Activated CD8-positive, alpha-beta memory T cell treated with anti-CD3 and anti-CD28 coated beads, Interleukin-2, amount 50 U/mL, for 48 hours (primary cell): ENCODE measurements at regions not wholly inside any gene's neighbourhood (a gene's known extent, or its start where the extent isn't known, plus 50 kb on each side); places are given as distances from the start of the nearest gene placed in this dataset.

ENCODE experiments used
- DNase-seq: peaks from one replicate; pipeline ENCODE4 v3.0.0-alpha.2; 2020

DNA sequence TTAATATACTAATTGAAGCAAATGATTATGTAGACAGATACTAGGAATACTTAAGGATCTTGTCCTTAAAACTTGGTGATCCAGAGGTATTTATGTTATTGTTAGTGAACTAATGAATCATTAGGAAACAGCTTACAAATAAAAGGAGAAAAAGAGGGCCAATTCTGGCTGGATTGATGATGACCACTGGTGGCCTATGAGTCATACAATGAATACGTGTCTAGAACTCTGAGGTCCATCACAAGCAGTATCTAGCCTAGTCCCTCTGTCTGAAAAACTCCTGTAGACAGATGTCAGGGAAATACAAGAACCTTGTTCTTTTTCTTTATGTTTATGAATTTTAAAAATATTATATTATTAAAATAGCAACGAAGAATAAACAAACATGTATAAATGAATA is 51.7 kb upstream of the RTL1 start:
- DNase-seq: no peak

DNA sequence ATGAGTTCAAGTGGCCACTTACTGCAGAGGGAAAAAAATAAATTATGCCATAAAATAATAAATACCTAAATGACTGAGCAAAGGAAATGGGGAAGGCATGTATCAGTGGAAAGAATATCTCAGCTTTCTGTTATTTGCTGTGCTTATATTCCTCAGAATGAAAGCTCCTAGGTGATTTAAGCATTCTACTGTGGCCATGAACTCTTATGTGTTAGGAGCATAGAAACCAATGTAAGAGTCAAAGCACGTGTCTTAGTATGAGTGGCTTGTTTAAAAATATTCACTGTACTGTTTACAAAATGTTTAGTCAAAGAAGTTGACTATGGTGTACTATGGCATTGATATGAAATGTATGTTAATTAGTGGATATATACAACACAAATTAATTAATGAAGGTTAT is 59.0 kb upstream of the RTL1 start:
- no peak for DNase-seq

DNA sequence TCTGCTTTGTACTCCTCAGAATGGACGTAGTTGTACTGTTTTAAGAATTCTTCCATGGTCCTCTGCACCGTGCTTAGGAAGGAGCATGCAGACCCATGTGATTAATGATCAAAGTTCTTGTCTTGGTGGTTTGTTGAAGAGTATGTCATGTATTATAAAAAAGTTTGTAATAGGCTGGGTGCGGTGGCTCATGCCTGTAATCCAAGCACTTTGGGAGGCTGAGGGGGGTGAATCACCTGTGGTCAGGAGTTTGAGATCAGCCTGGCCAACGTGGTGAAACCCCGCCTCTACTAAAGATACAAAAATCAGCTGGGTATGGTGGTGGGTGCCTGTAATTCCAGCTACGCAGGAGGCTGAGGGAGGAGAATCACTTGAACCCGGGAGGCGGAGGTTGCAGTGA is 61.8 kb upstream of the RTL1 start:
- DNase-seq: no peak

DNA sequence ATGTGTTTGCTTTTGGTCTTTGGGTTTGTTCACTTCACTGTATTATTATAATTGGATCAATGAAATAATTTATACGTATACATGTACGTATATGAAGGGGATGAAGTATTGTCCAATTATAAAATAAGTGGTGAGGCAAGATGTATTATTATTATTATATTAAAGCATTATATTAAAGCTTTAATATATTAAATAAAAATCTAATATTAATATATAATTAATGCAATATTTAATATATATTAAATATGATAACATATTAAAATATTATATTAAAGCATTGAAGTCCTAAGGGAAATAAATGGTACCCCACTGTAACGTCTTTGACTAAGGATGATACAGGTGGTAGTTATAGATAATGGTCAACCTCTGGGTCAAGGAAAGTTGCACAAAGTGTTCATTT is 63.7 kb upstream of the RTL1 start:
- DNase-seq: no peak

DNA sequence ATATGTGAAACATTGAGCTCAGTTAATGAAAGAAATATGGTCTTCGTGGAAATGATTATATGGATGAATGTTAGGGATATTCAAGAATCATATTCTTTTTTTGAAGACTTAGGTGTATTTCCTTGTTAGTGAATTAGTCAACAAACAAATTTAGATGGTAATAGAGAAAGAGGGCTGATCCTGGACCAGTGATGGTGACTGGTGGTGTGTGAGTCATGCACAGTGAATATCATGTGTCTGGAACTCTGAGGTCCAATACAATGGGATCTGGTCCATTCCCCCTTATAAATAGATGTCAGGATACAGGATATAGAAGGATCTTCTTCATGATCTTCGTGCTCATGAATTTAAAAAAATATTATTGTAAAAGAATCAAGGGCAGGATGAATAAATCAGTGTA is 64.4 kb upstream of the RTL1 start:
- no peak for DNase-seq

DNA sequence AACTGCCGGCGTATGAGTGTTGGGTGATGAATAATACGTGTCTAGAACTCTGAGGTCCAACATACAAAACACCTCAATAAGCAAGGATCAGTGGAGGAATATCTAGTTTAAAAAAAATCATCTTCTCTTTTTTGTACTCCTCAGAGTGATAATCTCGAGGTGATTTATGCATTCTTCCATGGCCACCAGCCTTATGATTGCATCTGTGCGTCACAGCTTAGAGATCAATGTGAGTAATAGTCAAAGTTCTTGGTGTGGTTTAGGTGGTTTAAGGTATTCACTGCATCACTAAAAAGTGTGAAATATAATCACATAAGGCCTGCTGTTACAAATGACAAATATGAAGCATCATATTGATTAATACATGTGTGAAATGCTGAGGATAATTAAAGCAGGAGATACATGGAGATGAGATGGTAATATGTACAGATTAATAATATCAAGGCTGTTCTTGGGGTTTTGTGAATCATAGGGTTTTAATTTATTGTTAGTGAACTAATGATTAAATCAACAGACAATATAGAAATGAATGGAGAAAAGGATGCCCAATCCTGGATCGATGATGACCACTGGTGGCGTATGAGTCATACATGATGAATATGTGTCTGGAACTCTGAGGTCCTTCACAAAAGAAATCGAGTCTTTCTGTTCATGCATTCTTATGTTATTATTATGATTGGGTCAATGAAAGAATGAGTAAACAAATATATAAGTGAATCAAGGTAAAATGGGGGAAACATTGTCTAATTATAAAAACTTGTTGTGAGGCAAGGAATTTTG is 68.8 kb upstream of the RTL1 start:
- DNase-seq: no peak

DNA sequence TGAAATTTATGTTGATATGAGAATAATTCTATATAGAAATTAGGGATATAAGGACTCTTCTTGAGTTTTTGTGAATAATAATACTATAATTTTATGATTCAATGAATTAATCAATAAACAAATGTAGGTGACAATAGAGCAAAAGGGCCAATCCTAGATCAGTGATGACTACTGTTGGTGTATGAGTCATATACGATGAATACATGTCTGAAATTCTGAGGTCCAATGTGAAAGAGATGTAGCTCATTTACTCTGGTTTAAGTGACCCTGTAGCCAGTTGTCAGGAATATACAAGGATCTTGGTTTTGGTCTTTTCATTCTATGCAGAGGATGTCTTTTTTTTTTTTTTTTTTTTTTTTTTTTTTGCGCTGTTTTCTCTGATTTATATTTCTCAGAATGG is 72.1 kb upstream of the RTL1 start:
- no peak for DNase-seq

DNA sequence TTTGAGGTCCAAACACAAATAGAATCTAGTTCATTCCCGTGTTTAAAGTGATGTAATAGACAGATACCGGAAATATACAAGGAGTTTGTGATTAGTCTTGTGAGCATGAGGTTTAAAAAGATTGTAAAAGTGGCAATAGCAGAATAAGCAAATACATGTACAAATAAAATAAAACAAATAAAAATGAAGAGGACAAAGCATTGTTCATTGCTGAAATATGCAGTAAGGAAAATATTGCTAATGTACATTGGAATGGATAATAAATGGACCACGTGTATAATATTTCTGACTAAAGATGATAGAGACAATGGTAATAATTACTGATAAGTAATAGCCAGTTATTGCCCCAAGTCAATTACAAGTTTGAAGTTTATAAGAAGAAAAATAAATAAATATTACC is 75.6 kb upstream of the RTL1 start:
- DNase-seq: no peak

DNA sequence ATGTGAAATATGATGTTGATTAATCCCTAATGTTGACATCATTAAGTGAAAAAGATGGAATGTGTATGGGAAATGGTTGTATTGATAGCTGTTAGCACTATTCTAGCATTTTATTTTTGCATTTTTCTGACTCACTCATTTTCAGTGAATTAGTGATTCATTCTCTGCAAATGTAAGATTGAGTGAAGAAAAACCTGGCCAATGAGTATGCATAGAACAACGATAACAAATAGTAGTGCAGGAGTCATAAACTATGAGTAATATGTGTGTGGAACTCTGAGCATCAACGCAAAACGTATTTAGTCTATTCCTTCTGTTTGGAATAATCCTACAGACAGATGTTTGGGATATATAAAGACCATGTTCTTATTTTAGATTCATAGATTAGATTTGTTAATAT is 76.3 kb upstream of the RTL1 start:
- no peak for DNase-seq

DNA sequence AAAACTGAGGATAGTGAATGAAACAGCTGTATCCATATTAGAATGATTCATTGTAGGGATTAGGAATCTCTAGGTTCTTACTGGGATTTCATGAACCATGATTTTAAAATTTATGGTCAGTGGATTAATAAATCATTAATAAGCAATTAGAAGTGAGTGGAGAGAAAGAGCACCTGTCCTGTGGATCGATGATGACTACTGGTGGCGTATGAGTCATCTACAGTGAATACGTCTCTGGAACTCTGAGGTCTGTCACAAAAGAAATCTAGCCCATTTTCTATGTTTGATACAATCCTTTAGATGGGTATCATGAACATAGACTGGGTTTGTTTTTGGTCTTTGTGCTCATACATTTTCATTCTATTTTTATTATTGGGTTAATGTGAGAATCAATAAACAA is 77.3 kb upstream of the RTL1 start:
- no peak for DNase-seq

DNA sequence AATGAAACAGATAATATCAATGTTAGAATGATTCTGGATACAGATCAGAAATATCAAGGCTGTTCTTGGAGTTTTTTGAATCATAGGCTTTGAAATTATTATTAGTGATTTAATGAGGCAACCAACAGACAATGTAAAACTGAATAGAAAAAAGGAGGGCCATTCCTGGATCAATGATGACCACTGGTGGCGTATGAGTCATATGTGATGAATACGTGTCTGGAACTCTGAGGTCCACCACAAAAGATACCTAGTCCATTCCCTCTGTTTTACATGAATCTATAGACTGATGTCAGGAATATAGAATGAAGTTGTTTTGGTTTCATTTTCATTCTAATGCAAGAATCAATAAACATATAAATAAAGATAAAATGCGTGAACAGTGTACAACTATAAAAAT is 78.3 kb upstream of the RTL1 start:
- no peak for DNase-seq

DNA sequence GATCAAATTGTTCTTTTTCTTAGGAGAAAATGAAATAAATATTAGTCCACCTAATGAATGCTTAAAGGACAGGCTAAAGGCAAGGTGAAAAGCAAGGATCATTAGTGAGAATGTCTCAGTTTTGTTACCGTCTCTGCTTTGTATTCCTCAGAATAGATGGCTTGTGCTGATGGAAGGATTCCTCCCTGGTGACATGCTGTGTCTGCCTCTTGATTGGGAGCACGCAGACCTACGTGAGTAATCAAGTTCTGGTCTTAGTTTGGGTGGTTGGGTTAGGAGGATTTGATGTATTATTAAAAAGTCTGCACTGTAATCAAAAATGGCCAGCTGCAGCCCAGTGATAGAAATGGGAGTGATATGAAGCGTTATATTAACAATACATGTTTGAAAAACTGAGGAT is 78.8 kb upstream of the RTL1 start:
- DNase-seq: no peak

DNA sequence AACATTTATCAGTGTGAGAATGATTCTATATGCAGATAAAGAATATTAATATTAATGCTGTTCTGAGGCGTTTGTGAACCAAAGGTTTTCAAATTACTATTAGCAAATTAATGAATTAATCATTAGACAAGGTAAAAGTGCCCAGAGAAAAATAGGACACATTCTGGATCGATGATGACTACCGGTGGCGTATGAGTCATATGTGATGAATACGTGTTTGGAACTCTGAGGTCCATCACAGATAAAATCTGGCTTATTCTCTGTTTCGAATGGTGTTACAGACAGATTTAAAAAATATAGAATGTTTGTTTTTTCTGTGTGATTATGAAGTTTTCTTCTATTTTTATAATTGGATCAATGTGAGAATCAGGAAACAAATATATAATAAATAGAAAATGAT is 79.2 kb upstream of the RTL1 start:
- DNase-seq: no peak

DNA sequence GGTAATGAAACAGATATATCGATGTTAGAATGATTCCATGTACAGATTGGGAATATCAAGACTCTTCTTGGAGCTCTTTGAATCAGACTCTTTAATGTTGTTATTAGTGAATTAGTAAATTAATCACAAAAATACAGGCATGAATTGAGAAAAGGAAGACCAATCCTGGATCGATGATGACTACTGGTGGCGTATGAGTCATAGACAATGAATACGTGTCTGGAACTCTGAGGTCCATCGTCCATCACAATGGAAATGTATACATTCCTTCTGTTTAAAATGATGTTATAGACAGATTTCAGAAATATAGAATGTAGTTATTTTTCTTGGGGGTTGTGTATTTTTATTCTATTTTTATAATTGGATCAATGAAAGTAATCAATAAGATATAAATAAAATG is 80.2 kb upstream of the RTL1 start:
- DNase-seq: no peak

DNA sequence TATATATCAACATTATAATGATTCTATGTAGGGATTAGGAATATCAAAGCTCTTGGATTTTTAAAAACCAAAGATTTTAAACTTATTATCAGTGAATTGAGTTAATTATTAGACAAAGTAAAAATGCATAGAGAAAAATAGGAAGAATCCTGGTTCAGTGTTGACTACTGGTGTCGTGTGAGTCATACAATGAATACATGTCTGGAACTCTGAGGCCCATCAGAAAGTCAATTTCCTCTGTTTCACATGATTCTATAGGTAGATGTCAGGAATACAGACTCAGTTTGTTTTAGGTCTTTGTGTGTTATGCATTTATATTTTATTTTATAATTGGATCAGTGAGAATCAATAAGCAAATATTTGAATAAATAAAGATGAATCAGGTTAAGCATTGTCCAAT is 84.5 kb upstream of the RTL1 start:
- DNase-seq: no peak

DNA sequence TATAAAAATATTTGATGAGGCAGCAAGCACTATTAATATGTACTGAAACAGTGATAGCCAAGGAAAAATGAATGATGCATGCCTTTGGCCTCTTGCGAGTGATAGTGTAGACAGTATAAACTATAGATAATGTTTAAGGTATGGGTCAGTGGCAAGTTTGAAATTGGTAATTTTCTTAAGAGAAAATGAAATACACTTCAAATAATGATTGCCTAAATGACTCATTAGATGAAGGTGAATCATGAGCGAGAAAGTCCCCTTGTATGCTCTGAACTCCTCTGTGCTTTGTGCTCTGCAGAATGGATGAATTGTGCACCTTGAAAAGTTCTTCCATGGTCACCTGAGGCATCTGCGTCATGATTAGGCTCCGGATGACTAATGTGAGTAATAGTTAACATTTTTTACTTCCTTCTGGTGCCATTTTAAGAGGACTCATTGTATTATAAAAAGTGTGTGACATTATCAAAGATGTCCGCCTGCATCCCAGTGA is 84.9 kb upstream of the RTL1 start:
- no peak for DNase-seq

DNA sequence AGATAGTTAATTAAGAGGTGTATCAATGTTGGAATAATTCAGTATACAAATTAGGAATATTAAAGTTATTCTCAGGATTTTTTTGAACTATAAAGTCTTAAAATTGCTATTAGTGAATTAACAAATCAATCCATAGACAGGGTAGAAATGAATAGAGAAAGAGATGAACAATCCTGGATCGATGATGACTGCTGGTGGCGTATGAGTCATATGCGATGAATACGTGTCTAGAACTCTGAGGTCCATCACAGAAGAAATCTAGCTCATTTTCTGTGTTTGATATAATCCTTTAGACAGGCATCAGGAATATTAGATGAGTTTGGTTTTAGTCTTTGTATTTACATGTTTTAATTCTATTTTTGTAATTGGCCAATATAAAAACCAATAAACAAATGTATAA is 85.4 kb upstream of the RTL1 start:
- DNase-seq: no peak

DNA sequence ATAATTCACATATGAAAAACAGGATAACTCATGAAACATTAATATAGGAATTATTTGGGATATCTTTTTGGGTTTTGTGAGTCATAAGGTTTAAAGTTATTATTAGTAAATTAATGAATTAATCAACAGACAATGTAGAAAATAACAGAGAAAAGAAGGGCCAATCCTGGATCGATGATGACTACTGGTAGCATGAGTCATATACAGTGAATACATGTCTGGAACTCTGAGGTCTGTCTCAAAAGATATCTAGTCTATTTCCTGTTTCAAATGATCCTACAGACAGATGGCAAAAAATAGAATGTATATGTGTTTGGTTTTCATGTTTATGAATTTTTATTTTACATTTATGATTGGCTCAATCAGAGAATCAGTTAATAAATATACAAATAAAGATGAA is 86.4 kb upstream of the RTL1 start:
- DNase-seq: no peak

DNA sequence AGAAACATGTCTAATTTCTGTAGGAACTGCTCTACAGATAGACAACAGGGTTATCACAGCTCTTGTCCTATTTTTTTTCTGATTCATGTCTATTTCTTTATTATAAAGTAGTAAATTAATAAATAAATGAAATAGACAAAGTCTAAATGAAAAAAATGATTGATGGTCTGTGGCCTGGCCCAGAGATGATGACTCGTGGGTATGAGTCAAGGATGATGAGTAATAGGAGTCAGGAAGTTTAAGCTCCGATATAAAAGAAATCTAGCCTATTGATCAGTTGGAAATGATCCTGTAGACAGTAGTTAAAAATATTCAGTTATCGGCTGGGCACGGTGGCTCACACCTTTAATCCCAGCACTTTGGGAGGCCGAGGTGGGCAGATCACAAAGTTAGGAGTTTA is 90.6 kb upstream of the RTL1 start:
- no peak for DNase-seq

DNA sequence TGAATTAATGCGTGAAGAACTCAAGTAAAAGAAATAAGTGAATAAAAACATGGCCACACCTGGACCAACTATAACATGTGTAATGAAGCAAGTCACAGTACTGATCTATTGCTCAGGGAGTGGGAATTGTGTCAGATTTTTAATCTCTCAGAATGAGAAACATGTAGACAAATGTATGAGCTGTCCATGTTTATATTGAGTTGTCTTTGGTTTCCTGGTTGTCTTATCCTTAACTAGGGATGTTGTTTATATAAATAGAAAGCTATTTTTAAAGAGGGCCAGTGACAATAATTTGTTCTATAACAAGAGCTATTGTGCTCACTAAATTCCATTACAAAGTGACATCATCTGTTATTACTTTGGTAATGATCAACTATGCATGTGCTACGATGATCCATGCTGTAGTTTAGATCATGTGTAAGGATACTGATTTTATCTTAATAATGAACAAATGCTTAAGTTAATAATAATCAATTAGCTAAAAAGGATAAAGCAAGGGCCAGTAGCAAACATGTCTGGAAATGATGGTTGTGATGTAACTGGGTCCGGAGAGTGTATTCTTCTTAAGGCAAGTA is 91.3 kb upstream of the RTL1 start:
- no peak for DNase-seq

DNA sequence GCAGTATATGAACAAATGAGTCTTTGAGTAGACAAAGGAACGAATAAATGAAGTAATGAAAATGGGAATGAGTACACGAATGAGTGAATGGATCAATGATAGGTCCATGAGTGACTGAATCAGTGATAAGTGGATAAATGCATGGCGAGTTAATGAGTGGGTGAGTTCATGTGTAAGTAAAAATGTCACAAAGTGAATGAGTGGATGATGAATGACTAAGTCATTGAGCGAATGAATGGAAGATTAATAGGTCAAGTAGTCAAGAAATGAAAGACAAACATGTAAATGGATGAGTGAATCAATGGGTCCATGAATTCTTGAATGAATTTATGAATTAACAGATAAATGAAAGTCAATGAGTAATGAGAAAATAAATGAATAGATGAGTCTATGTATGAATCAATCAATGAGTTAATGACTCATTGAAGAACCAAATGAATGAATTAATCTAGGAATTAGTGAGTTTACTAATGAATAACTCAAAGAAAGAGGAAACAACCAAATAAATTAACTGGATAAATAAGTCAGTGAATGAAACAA is 97.3 kb upstream of the RTL1 start:
- DNase-seq: no peak

DNA sequence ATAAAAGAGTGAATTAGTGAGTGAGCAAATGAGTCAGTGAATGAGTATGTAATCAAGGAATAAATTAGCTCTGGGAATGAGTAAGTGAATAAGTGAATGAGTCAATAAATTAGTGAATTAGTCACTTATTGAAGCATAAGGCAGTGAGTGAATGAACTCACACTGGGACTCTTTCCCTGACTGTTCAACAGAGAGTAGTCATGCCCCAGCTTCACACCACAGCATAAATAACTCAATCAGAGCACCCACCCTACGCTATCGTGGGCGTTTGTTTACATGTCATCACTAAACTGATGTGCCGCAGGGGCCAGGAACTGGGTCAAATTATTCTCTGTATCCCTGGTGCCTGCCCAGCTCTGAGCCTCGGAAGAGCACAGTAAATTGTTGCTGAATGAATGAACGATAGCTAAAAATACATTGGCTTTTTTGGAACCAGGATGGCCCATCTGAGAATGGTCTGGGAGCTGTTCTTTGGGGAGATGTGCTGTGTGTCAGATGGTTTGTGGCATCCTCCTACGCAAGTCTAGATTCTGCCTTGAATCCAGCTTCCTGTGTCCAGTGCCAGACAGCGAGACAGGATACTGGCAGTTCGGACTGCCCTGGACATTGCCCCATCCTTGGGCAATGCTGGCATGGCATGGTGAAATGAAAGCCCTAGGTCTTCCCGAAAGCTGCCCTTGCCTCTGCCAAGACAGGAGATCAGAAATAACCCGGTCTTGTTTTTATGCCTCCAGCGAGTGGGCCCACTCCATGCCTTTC is 98.0 kb upstream of the RTL1 start:
- no peak for DNase-seq

DNA sequence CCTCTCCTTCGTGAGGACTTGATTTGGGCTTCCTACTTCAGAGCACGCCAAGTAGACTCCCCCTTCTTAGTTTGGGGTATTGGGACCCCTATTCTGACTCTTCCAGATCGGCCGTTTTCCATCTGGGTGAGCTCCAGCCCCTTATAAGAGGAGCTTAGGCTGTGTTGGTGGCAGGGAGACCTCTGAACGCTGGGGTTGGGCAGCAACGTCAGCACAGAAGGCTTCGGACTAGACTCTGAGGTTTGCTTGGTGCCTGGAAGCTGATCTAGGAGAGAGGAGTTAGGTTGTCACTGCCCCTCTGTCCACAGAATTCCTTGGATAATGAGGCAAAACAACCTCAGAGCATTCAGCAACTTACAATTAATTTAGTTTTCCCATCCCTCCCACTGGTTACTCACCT is 99.2 kb upstream of the RTL1 start:
- no peak for DNase-seq

DNA sequence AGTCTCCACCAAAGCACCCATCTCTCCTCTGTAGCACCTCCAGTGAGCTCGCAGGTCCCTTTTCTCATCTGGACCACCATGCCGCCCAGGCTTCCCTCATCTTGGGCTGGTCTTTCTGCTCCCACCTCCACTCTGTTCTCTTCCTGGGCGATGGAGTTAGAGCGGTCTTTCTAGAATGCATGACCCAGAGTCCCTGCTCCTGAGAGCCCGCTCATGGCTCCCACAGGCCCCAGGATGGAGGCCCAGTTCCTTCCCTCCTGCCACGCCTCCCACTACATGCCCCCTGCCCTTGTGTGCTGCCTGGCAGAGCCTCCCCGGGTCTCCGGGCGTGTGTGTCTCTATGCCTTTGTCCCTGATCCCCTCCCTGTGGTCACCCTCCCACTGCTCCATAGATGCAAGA is 100.7 kb upstream of the RTL1 start:
- no peak for DNase-seq
